Activated CD8-positive, alpha-beta memory T cell treated with anti-CD3 and anti-CD28 coated beads, Interleukin-2, amount 10 ng/mL, durations not matched to agents 7 days and 5 days (primary cell): ENCODE measurements at regions not wholly inside any gene's neighbourhood (a gene's known extent, or its start where the extent isn't known, plus 50 kb on each side); places are given as distances from the start of the nearest gene placed in this dataset.
"Not testable (repeated sequence)": the region's sequence is repeated elsewhere in the genome, so short reads cannot be mapped to it uniquely, and the experiment has no call there.

ENCODE experiments used
- ATAC-seq: fragments of 150-1000 bp; cut with Tn5 transposase; one replicate; pipeline ENCODE4 v1.10.0; 2021; ENCODE audit warnings: moderate library complexity
- CTCF ChIA-PET: fragments of 350-600 bp; sonication (Branson Sonifier 250); formaldehyde crosslinking; loops from one replicate; lab custom pipeline; 2021; ENCODE audit warnings: antibody characterized with exemption; lab: Charles Lee
- DNase-seq: peaks from one replicate; pipeline ENCODE4 v3.0.0-alpha.2; 2020
- H3K27ac Mint-ChIP-seq: one replicate; pipeline ENCODE4 v1.8.0; 2021; ENCODE audit warnings: mild to moderate bottlenecking, mixed read lengths
- H3K27me3 Mint-ChIP-seq: one replicate; pipeline ENCODE4 v1.8.0; 2021; ENCODE audit warnings: mixed read lengths
- H3K36me3 Mint-ChIP-seq: one replicate; pipeline ENCODE4 v1.8.0; 2021; ENCODE audit warnings: mild to moderate bottlenecking, mixed read lengths
- H3K4me1 Mint-ChIP-seq: one replicate; pipeline ENCODE4 v1.8.0; 2021; ENCODE audit warnings: mixed read lengths
- H3K4me3 Mint-ChIP-seq: one replicate; pipeline ENCODE4 v1.8.0; 2021; ENCODE audit warnings: mild to moderate bottlenecking, moderate library complexity, mixed read lengths
- H3K9me3 Mint-ChIP-seq: one replicate; pipeline ENCODE4 v1.8.0; 2022; ENCODE audit warnings: low read depth, mixed read lengths

DNA sequence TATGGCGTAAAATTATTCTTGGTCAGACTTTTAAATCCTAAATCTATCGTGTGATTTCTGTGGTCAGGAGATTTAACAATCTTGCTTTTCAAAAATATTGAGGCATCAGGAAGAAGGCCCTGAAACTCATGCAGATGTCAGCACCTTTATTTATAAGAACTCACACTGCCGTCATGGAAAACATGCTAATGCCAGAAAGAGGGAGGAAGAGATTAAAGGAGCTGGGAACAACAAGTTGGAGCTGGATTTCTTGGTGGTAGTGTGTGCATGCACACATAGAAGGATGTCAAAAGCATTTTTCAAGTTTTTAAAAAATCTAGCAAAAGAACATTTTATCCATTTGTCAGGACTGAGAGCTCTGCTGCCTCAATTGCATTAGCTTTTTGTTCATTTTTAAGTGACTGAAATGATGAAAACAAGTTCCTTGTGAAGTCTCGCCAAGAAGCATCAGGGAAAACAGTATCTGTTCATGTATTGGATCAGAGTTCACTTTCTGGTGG lies 342.5 kb downstream of the SPRY2 start:
- CTCF ChIA-PET = interaction anchor here (0.6 kb wide), 1 partner anchor 19 kb away, joined by 3 read pairs; no protein-coding TSS in a partner anchor
- ATAC-seq (no peak), DNase-seq (no peak)
- no peak overlapping the region for H3K27ac Mint-ChIP-seq
- H3K9me3 Mint-ChIP-seq = peaks cover 2% of the 10 kb centered on the region
- no peaks in the 10 kb centered on the region for H3K36me3 Mint-ChIP-seq
- H3K27me3 Mint-ChIP-seq = no peaks in the 10 kb centered on the region
- no peak overlapping the region for H3K4me3 Mint-ChIP-seq
- no peaks in the 10 kb centered on the region for H3K4me1 Mint-ChIP-seq

DNA sequence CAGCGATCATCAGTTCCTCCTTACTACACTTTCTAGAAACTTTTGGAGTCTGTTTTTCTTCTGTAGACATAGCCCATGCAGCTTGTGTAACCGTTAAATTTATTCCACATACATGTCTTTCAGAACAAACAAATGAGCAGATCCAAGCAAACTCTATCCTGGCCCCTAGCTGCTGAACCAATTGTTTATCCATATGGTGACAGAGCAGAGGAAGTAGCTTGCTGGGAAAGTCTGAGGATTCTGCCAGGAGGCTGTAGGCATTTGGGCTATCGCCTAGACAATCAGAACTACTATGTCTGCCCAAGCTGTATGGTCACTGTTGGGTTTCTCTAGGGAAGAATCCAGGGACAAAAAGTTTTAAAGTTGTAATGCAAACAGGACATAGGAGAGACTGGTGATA lies 343.7 kb downstream of the SPRY2 start:
- H3K36me3 Mint-ChIP-seq = no peaks in the 10 kb centered on the region
- ATAC-seq (no peak), DNase-seq (no peak)
- CTCF ChIA-PET = no interaction called here
- no peak overlapping the region for H3K27ac Mint-ChIP-seq
- no peaks in the 10 kb centered on the region for H3K4me1 Mint-ChIP-seq
- no peak overlapping the region for H3K4me3 Mint-ChIP-seq
- H3K27me3 Mint-ChIP-seq = no peaks in the 10 kb centered on the region
- peaks cover 2% of the 10 kb centered on the region for H3K9me3 Mint-ChIP-seq

DNA sequence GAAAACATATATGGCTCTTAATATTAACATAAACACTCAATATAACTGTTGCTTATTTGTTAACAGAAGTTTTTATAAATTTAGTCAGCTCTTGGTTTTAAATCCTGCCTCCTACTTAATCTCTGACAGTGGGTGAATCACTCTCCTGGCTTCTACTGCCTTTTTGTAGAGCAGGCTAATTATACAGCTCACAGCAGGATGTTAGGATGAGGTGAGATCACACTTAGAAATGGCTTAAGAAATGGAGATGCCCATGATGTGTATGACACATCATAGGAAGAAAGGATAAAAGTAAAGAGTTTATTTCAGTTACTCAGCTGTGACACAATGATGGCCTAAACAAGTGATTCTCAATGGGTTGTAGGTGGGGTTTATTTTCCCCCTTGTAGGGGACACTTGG lies 345.6 kb downstream of the SPRY2 start:
- CTCF ChIA-PET = no interaction called here
- Mint-ChIP-seq H3K36me3 (no peaks in the 10 kb centered on the region), H3K4me3 (no peak overlapping the region), H3K27me3 (no peaks in the 10 kb centered on the region), H3K27ac (no peak overlapping the region), H3K4me1 (no peaks in the 10 kb centered on the region), H3K9me3 (peaks cover 2% of the 10 kb centered on the region)
- no peak for DNase-seq
- no peak for ATAC-seq

DNA sequence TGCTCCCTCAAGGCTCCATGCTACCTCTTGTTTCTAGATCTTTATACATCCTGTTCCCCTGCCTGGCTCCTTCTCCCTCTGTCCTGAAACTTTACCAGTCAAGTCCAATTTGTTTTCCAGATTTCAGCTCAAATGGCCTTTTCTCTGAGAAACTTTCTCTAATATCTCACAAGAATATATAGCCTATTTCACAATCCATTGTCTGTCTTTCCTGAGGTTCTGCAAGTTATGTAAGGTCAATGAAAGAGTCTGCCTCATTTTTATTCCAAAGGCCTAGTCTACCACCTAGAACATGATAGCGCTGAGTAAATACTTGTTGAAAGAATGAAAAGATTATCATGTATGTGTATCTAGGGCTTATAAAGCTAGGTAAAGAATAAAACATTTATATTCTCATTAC lies 348.8 kb downstream of the SPRY2 start:
- Mint-ChIP-seq H3K36me3 (no peaks in the 10 kb centered on the region), H3K27ac (no peak overlapping the region), H3K4me3 (no peak overlapping the region)

DNA sequence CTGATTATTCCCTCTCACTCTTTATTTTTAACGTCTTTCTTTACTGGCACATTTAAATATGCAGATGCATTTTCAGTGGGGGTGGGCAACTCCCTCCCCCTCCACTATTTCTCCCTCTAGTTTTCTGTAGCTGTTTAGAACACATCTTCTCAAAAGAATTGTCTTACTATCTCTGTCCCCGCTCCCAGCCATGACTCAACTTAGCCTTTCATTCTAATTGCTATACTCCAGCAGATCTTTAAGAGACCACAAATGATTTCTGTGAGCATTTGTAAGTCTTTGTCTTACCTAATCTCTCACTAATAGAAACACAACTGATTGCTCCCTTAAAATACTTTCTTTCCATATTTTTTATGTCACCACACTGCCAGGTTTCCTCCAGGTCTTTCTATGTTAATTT lies 350.9 kb downstream of the SPRY2 start:
- no peak for ATAC-seq
- CTCF ChIA-PET = no interaction called here
- Mint-ChIP-seq H3K4me1 (no peaks in the 10 kb centered on the region), H3K36me3 (no peaks in the 10 kb centered on the region), H3K9me3 (no peaks in the 10 kb centered on the region), H3K27ac (no peak overlapping the region), H3K27me3 (no peaks in the 10 kb centered on the region), H3K4me3 (no peak overlapping the region)
- DNase-seq = no peak

More for the DNA sequence above, 348.8 kb downstream of the SPRY2 start:
- DNase-seq (no peak), ATAC-seq (no peak)
- Mint-ChIP-seq H3K4me1 (no peaks in the 10 kb centered on the region), H3K9me3 (peaks cover 2% of the 10 kb centered on the region), H3K27me3 (no peaks in the 10 kb centered on the region)
- CTCF ChIA-PET = no interaction called here

DNA sequence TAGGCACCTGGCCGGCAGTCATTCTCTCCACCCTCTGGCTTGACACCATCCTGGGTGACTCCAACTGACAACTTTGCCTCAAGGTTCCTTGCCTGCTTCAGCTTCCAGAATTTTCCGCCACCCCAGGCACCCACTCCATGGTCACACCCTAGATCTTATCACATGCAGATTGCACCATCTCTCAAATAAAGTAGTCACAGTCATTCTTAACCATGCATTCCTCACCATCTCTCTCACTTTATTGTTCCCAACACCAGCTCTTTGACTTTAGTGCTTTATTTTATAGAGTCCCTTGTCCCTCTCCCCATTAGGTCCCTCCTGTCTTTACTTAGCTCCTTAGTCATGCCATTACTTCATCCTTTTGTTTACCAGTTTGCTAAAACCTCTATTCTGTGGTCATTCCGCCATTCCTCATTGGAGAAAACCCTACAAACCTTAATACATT lies 351.7 kb downstream of the SPRY2 start:
- DNase-seq (no peak), ATAC-seq (no peak)

DNA sequence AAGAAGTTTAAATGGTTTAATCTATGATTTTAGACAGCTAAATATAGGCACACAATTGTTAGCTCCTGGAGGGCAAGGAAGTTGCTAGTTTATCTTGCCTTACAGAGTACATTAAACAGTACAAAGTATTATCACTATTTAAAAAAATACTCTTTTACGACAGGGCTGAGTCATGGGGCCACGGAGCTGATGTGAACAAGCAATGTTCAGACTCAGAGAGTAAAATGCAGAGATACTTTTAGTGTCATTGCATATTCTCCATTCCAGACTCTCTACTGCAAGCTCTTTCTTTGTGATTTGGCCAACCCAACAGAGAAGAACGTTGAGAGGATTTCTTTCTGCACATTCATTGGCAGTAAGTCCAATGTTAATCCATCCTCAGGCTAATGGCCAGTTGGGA lies 352.4 kb downstream of the SPRY2 start:
- DNase-seq = no peak
- Mint-ChIP-seq H3K27me3 (no peaks in the 10 kb centered on the region), H3K27ac (no peak overlapping the region), H3K9me3 (no peaks in the 10 kb centered on the region), H3K4me3 (no peak overlapping the region), H3K36me3 (no peaks in the 10 kb centered on the region), H3K4me1 (no peaks in the 10 kb centered on the region)
- CTCF ChIA-PET = no interaction called here
- no peak for ATAC-seq

More for the DNA sequence above, 351.7 kb downstream of the SPRY2 start:
- H3K27ac Mint-ChIP-seq = no peak overlapping the region
- H3K4me3 Mint-ChIP-seq = no peak overlapping the region
- CTCF ChIA-PET = no interaction called here
- H3K36me3 Mint-ChIP-seq = no peaks in the 10 kb centered on the region
- H3K9me3 Mint-ChIP-seq = no peaks in the 10 kb centered on the region
- no peaks in the 10 kb centered on the region for H3K27me3 Mint-ChIP-seq
- no peaks in the 10 kb centered on the region for H3K4me1 Mint-ChIP-seq

DNA sequence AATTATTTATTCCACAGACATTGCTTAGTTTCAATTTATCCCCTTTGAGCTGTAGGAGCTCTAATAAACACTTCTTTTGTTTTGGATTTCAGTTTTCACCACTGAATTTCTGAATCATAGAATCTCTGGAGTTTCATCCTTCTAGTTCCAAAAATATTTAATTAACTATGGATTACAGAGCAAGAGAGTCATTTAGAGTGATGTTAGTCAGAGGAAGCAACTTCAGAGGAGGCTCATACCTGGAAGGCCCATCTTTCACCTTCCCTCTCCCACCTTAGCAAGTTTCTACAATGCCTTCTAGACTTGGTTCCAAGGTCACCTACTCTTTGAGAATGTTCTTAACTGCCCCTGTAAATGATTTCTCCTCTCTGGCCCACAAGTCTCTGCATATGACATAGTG lies 353.2 kb downstream of the SPRY2 start:
- no peaks in the 10 kb centered on the region for H3K9me3 Mint-ChIP-seq
- H3K4me1 Mint-ChIP-seq = no peaks in the 10 kb centered on the region
- no peak for DNase-seq
- CTCF ChIA-PET = no interaction called here
- no peak overlapping the region for H3K27ac Mint-ChIP-seq
- no peaks in the 10 kb centered on the region for H3K36me3 Mint-ChIP-seq
- ATAC-seq = no peak
- H3K4me3 Mint-ChIP-seq = no peak overlapping the region
- no peaks in the 10 kb centered on the region for H3K27me3 Mint-ChIP-seq

DNA sequence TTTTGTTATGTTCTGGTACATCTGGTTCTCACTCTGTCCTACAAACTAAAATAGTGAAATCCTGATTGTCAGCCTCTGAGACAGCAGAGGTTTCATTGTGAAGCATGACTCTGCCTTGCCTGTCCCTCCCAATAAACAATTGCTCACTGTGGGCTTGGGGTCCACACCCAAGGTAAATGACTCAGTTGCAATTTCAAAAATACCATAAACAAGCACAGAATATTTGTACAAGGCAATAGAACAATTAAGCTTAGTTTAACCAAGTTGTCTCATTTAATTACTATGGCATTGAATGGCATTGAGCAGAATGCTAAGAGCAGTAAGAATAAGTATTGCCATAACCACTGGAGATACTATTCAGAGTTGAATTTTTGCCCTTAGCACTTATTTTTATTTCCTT lies 353.6 kb downstream of the SPRY2 start:
- H3K4me1 Mint-ChIP-seq = no peaks in the 10 kb centered on the region

DNA sequence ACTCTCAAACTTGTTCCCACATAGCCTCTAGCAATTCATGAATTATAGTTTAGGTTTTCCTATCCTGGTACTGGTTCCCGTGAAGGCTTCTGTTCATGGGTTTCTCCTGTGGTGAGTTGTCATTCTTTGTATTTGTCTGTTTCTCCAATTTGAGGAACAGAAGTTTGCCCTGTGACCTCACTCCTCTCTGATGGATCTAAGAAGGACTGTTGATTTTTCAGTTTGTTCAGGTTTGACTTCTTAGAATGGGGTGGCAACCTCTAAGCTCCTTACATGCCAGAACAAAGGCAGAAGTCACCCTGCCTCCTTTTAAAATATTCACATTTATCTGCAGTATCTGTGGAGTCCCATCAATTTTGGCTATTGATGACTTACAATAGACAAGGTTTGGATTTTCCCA lies 354.0 kb downstream of the SPRY2 start:
- no peaks in the 10 kb centered on the region for H3K36me3 Mint-ChIP-seq
- DNase-seq = no peak
- ATAC-seq = no peak
- H3K27me3 Mint-ChIP-seq = no peaks in the 10 kb centered on the region
- CTCF ChIA-PET = no interaction called here
- H3K9me3 Mint-ChIP-seq = no peaks in the 10 kb centered on the region
- H3K27ac Mint-ChIP-seq = no peak overlapping the region
- no peaks in the 10 kb centered on the region for H3K4me1 Mint-ChIP-seq
- no peak overlapping the region for H3K4me3 Mint-ChIP-seq

More for the DNA sequence above, 353.6 kb downstream of the SPRY2 start:
- Mint-ChIP-seq H3K36me3 (no peaks in the 10 kb centered on the region), H3K27ac (no peak overlapping the region), H3K27me3 (no peaks in the 10 kb centered on the region), H3K4me3 (no peak overlapping the region), H3K9me3 (no peaks in the 10 kb centered on the region)
- CTCF ChIA-PET = no interaction called here
- no peak for ATAC-seq
- DNase-seq = no peak

DNA sequence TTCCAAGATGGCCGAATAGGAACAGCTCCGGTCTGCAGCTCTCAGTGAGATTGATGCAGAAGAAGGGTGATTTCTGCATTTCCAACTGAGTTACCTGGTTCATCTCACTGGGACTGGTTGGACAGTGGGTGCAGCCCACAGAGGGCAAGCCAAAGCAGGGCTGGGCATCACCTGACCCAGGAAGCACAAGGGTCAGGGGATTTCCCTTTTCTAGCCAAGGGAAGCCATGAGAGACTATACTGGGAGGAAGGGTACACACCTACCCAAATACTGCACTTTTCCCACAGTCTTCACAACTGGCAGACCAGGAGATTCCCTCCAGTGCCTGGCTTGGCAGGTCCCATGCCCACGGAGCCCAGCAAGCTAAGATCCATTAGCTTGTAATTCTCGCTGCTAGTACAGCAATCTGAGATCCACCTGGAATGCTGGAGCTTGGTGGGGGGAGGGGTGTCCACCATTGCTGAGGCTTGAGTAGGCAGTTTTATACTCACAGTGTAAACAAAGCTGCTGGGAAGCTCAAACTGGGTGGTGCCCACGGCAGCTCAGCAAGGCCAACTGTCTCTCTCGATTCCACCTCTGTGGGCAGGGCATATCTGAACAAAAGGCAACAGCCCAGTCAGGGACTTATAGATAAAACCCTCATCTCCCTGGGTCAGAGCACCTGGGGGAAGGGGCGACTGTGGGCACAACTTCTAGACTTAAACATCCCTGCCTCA lies 365.8 kb downstream of the SPRY2 start:
- H3K9me3 Mint-ChIP-seq, CTCF ChIA-PET, H3K4me3 Mint-ChIP-seq, H3K4me1 Mint-ChIP-seq, ATAC-seq, H3K36me3 Mint-ChIP-seq, H3K27ac Mint-ChIP-seq, DNase-seq, H3K27me3 Mint-ChIP-seq: not testable (repeated sequence)

DNA sequence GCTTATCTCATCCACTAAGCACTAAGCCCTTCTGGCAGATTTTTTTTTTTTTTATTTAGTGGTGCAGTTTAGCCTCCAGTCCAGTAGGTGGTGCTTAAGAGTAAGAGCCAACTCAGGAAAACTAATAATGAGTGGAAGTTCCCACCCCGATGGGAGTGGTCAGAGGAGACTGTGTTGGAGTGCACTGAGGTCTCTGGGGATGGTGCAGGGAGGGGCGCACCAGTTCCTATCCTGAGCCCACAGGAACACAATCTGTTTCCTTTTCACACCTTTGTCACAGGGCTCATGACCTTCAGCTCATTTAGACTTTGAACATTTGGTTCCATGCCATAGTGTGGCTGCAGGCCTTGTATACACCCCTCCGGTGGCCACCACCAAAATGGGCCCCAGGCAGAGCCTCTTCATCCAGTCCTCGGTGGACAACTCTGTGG lies 367.4 kb downstream of the SPRY2 start:
- DNase-seq (no peak), ATAC-seq (no peak)
- H3K27ac Mint-ChIP-seq = no peak overlapping the region
- no peaks in the 10 kb centered on the region for H3K27me3 Mint-ChIP-seq
- H3K4me1 Mint-ChIP-seq = no peaks in the 10 kb centered on the region
- peaks cover 2% of the 10 kb centered on the region for H3K9me3 Mint-ChIP-seq
- H3K36me3 Mint-ChIP-seq = no peaks in the 10 kb centered on the region
- CTCF ChIA-PET = no interaction called here
- H3K4me3 Mint-ChIP-seq = no peak overlapping the region

DNA sequence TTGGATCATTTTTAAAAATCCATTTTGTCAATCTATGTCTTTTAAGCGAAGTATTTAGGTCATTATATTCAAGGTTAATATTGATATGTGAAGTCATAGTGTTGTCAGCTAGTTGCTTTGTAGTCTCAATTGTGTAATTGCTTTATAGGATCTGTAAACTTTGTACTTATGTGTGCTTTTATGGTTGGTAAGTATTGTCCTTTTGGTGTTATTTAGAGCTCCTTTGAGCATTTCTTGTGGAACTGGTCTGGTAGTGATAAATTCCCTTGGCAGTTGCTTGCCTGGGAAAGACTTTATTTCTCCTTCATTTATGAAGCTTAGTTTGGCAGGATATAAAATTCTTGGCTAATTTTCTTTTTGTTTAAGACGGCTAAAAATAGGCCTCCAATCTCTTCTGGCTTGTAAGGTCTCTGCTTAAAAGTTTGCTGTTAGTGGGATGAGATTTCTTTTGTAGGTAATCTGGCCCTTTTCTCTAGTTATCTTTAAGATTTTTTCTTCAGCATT lies 368.8 kb downstream of the SPRY2 start:
- Mint-ChIP-seq H3K27me3 (no peaks in the 10 kb centered on the region), H3K27ac (no peak overlapping the region), H3K36me3 (no peaks in the 10 kb centered on the region), H3K4me3 (no peak overlapping the region), H3K4me1 (no peaks in the 10 kb centered on the region), H3K9me3 (peaks cover 2% of the 10 kb centered on the region)
- no peak for ATAC-seq
- CTCF ChIA-PET = no interaction called here
- DNase-seq = no peak

DNA sequence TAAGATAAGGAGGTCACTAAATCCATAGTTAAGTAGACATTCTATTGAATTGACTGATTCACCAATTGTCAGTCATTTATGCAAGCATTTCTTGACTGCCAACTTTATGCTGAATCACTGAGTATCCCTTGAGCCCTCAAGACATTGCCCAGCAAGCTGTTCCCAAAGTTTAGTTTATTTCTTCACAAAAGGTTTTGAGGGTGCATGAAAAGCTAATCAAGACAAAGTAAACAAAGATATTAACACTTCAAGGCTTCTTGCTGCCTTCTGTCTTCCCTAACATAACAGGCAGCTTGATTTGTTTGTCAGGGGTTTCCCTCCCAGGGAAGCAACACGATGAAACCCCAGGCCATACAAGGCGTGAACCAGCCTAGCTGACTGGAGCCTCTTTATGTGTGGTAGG lies 374.4 kb downstream of the SPRY2 start:
- CTCF ChIA-PET = no interaction called here
- no peak for ATAC-seq
- H3K4me1 Mint-ChIP-seq = no peaks in the 10 kb centered on the region

More for the DNA sequence above, 374.4 kb downstream of the SPRY2 start:
- Mint-ChIP-seq H3K4me3 (no peak overlapping the region), H3K27ac (no peak overlapping the region), H3K36me3 (no peaks in the 10 kb centered on the region), H3K9me3 (no peaks in the 10 kb centered on the region), H3K27me3 (no peaks in the 10 kb centered on the region)
- no peak for DNase-seq
